ENCODE measurements at regions not wholly inside any gene's neighbourhood (a gene's known extent, or its start where the extent isn't known, plus 50 kb on each side); places are given as distances from the start of the nearest gene placed in this dataset.

GRCh38 chr6:148090326-148090725, 252.3 kb upstream of the SASH1 start:
- TF ChIP-seq, protein P1, sequence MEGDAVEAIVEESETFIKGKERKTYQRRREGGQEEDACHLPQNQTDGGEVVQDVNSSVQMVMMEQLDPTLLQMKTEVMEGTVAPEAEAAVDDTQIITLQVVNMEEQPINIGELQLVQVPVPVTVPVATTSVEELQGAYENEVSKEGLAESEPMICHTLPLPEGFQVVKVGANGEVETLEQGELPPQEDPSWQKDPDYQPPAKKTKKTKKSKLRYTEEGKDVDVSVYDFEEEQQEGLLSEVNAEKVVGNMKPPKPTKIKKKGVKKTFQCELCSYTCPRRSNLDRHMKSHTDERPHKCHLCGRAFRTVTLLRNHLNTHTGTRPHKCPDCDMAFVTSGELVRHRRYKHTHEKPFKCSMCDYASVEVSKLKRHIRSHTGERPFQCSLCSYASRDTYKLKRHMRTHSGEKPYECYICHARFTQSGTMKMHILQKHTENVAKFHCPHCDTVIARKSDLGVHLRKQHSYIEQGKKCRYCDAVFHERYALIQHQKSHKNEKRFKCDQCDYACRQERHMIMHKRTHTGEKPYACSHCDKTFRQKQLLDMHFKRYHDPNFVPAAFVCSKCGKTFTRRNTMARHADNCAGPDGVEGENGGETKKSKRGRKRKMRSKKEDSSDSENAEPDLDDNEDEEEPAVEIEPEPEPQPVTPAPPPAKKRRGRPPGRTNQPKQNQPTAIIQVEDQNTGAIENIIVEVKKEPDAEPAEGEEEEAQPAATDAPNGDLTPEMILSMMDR (conservative IDR thresholded peaks at IDR 0.05; ENCODE audit: low read depth, low read length): no peak
- TF ChIP-seq EZH2phosphoT487 (IDR thresholded peaks at IDR 0.05; ENCODE audit: borderline replicate concordance, low read length) (no peak), EZH2 (IDR thresholded peaks at IDR 0.05; ENCODE audit: low read length, unreplicated experiment) (no peak)
- H3K9me3 ChIP-seq (ENCODE audit: low read length): no peaks in the 10 kb centered on the region
- H3K4me2 ChIP-seq (ENCODE audit: low read length): no peak overlapping the region
- BruUV-seq (replicated peaks): no TSS peak
- ChIA-PET POLR2A (ENCODE audit: unreplicated experiment) (no interaction called here), CTCF (no interaction called here)
- H3F3A ChIP-seq (ENCODE audit: low read length, unreplicated experiment): no peaks in the 10 kb centered on the region
- H3K79me2 ChIP-seq (ENCODE audit: low read length): no peaks in the 10 kb centered on the region
- H3K36me3 ChIP-seq (ENCODE audit: low read depth, low read length): no peaks in the 10 kb centered on the region
- H3K27me3 ChIP-seq (ENCODE audit: low read length): no peaks in the 10 kb centered on the region
- H3K4me3 ChIP-seq (ENCODE audit: low read length): no peak overlapping the region
- DNase-seq (no peak), ATAC-seq (no peak)
- no peaks in the 10 kb centered on the region for H3K9me2 ChIP-seq (replicated peaks; ENCODE audit: low read length)
- peaks cover 6% of the 10 kb centered on the region; the same call in 1 of the 2 replicates for H3K4me1 ChIP-seq (ENCODE audit: insufficient read depth, low read length)
- H4K20me1 ChIP-seq (ENCODE audit: low read length): no peaks in the 10 kb centered on the region
- no peak overlapping the region for H3K27ac ChIP-seq (ENCODE audit: low read length)
- no peak overlapping the region for H3K9ac ChIP-seq (ENCODE audit: low read length)
- H2AFZ ChIP-seq (ENCODE audit: low read length): no peak overlapping the region
- intact Hi-C loops (cut with micrococcal nuclease): no loop called here

DNA sequence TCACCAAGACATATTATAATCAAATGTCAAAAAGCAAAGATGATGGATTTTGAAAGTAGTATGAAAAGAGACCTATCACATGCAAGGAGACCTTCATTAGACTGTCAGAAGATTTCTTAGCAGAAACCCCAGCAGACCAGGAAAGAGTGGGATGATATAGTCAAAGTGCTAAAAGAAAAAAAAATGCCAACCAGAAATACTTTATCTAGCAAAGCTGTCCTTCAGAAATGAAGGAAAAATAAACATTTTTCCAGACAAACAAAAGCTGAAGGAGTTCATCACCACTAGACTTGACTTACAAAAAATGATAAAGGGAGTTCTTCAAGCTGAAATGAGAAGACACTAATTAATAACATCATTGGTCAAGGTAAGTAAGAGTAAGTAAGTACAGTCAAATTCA, 251.2 kb upstream of the SASH1 start:
- intact Hi-C loops (cut with micrococcal nuclease): no loop called here
- H3K27me3 ChIP-seq (ENCODE audit: low read length): no peaks in the 10 kb centered on the region
- H3K9me2 ChIP-seq (replicated peaks; ENCODE audit: low read length): no peaks in the 10 kb centered on the region
- no peaks in the 10 kb centered on the region for H3F3A ChIP-seq (ENCODE audit: low read length, unreplicated experiment)
- peaks cover 6% of the 10 kb centered on the region; the same call in 1 of the 2 replicates for H3K4me1 ChIP-seq (ENCODE audit: insufficient read depth, low read length)
- H3K4me3 ChIP-seq (ENCODE audit: low read length): no peak overlapping the region
- CTCF ChIA-PET: no interaction called here
- no peak overlapping the region for H3K9ac ChIP-seq (ENCODE audit: low read length)
- TF ChIP-seq, protein P1 (conservative IDR thresholded peaks at IDR 0.05; ENCODE audit: low read depth, low read length): no peak
- no peak for TF ChIP-seq EZH2 (IDR thresholded peaks at IDR 0.05; ENCODE audit: low read length, unreplicated experiment)
- no peak for TF ChIP-seq EZH2phosphoT487 (IDR thresholded peaks at IDR 0.05; ENCODE audit: borderline replicate concordance, low read length)
- POLR2A ChIA-PET (ENCODE audit: unreplicated experiment): no interaction called here
- no peaks in the 10 kb centered on the region for H3K36me3 ChIP-seq (ENCODE audit: low read depth, low read length)
- no peak overlapping the region for H3K27ac ChIP-seq (ENCODE audit: low read length)
- H3K79me2 ChIP-seq (ENCODE audit: low read length): no peaks in the 10 kb centered on the region
- no peaks in the 10 kb centered on the region for H3K9me3 ChIP-seq (ENCODE audit: low read length)
- H4K20me1 ChIP-seq (ENCODE audit: low read length): no peaks in the 10 kb centered on the region
- DNase-seq (no peak), ATAC-seq (no peak)
- no TSS peak for BruUV-seq (replicated peaks)
- no peak overlapping the region for H2AFZ ChIP-seq (ENCODE audit: low read length)
- H3K4me2 ChIP-seq (ENCODE audit: low read length): no peak overlapping the region

DNA sequence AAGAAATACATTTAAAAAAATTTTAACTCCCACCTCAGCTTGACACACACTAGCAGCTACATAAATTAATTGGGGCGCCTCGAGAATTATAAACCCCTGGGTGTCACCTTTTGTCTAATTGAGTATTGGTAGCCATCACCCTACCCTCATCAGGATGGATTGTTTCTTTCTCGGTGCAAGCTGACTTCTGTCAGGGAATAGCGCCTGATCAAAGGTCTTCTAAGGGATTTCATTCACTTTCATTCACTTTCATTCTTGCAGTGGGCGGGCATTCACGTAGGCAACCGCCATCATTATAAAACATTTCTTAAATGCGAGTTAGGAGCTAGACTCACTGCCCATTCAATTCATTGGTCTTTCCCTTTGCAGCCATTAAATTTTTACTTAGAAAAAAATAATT, 239.2 kb upstream of the SASH1 start:
- Histone ChIP-seq H3K79me2 (ENCODE audit: low read length) (no peaks in the 10 kb centered on the region), H3K4me3 (ENCODE audit: low read length) (no peak overlapping the region), H3F3A (ENCODE audit: low read length, unreplicated experiment) (no peaks in the 10 kb centered on the region), H3K9ac (ENCODE audit: low read length) (no peak overlapping the region), H3K9me3 (ENCODE audit: low read length) (no peaks in the 10 kb centered on the region), H3K36me3 (ENCODE audit: low read depth, low read length) (no peaks in the 10 kb centered on the region), H2AFZ (ENCODE audit: low read length) (no peak overlapping the region), H3K4me1 (ENCODE audit: insufficient read depth, low read length) (no peaks in the 10 kb centered on the region), H3K27me3 (ENCODE audit: low read length) (no peaks in the 10 kb centered on the region), H3K9me2 (replicated peaks; ENCODE audit: low read length) (no peaks in the 10 kb centered on the region), H4K20me1 (ENCODE audit: low read length) (no peaks in the 10 kb centered on the region), H3K4me2 (ENCODE audit: low read length) (no peak overlapping the region), H3K27ac (ENCODE audit: low read length) (no peak overlapping the region)
- DNase-seq: no peak
- TF ChIP-seq, protein P1 (conservative IDR thresholded peaks at IDR 0.05; ENCODE audit: low read depth, low read length): no peak
- TF ChIP-seq EZH2 (IDR thresholded peaks at IDR 0.05; ENCODE audit: low read length, unreplicated experiment) (no peak), EZH2phosphoT487 (IDR thresholded peaks at IDR 0.05; ENCODE audit: borderline replicate concordance, low read length) (no peak)
- intact Hi-C loops (cut with micrococcal nuclease): no loop called here
- POLR2A ChIA-PET (ENCODE audit: unreplicated experiment): no interaction called here
- CTCF ChIA-PET: no interaction called here
- no peak for ATAC-seq
- no TSS peak for BruUV-seq (replicated peaks)

All from PC-3 (cell line).